Progenitor cell of endocrine pancreas (in vitro differentiated cells): ENCODE measurements at regions not wholly inside any gene's neighbourhood (a gene's known extent, or its start where the extent isn't known, plus 50 kb on each side); places are given as distances from the start of the nearest gene placed in this dataset.

ENCODE experiments used
- DNase-seq: peaks from one replicate; pipeline ENCODE4 v3.0.0; 2021; ENCODE audit warnings: low spot score; ENCODE audit not compliant: unreplicated experiment
- H3K27ac Mint-ChIP-seq: 2 replicates; pipeline ENCODE4 v1.8.0; 2021; ENCODE audit warnings: mild to moderate bottlenecking, moderate library complexity, mixed read lengths
- H3K27me3 Mint-ChIP-seq: 2 replicates; pipeline ENCODE4 v1.8.0; 2021; ENCODE audit warnings: mixed read lengths
- H3K36me3 Mint-ChIP-seq: 2 replicates; pipeline ENCODE4 v1.8.0; 2022; ENCODE audit warnings: mixed read lengths; ENCODE audit not compliant: insufficient read depth
- H3K4me1 Mint-ChIP-seq: 2 replicates; pipeline ENCODE4 v1.8.0; 2021; ENCODE audit warnings: low read depth, mixed read lengths
- H3K4me3 Mint-ChIP-seq: 2 replicates; pipeline ENCODE4 v1.8.0; 2021; ENCODE audit warnings: low read depth, mild to moderate bottlenecking, moderate library complexity, mixed read lengths
- H3K9me3 Mint-ChIP-seq: 2 replicates; pipeline ENCODE4 v1.8.0; 2021; ENCODE audit warnings: low read depth, mixed read lengths
- TF ChIP-seq, protein P1 (sequence below): fragments of 200-600 bp; sonication (generic); IDR thresholded peaks from one replicate; pipeline ENCODE4 v1.5.0; 2021; ENCODE audit warnings: antibody characterized with exemption, mild to moderate bottlenecking; ENCODE audit not compliant: unreplicated experiment

DNA sequence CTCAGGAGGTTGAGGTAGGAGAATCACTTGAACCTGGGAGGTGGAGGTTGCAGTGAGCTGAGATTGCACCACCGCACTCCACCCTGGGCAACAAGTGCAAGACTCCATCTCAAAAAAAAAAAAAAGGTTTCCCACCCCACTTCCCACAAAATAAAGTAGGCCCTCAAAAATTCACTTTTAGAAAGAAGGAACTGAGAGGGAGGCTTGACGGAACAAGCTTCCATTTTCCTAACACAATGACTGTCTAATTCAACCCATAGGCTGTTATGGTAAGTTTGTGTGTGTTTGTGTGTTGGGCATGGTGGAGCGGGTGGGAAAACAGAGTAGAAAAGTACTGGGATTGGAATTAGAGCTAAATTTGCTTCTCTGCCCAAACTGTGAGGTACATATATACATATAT lies 98.4 kb upstream of the MAN1A1 start:
- Mint-ChIP-seq H3K27me3 (no peaks in the 10 kb centered on the region), H3K9me3 (peaks cover 3% of the 10 kb centered on the region), H3K36me3 (peaks cover 2% of the 10 kb centered on the region), H3K4me1 (peaks cover 4% of the 10 kb centered on the region), H3K4me3 (no peak overlapping the region), H3K27ac (no peak overlapping the region)
- no peak for DNase-seq
- TF ChIP-seq, protein P1, sequence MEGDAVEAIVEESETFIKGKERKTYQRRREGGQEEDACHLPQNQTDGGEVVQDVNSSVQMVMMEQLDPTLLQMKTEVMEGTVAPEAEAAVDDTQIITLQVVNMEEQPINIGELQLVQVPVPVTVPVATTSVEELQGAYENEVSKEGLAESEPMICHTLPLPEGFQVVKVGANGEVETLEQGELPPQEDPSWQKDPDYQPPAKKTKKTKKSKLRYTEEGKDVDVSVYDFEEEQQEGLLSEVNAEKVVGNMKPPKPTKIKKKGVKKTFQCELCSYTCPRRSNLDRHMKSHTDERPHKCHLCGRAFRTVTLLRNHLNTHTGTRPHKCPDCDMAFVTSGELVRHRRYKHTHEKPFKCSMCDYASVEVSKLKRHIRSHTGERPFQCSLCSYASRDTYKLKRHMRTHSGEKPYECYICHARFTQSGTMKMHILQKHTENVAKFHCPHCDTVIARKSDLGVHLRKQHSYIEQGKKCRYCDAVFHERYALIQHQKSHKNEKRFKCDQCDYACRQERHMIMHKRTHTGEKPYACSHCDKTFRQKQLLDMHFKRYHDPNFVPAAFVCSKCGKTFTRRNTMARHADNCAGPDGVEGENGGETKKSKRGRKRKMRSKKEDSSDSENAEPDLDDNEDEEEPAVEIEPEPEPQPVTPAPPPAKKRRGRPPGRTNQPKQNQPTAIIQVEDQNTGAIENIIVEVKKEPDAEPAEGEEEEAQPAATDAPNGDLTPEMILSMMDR, result no peak

- no peak overlapping the region for H3K27ac Mint-ChIP-seq
Measured at GRCh38 chr6:119446609-119447008, 97.0 kb upstream of the MAN1A1 start.

GRCh38 chr6:119446115-119446554 lies 96.6 kb upstream of the MAN1A1 start:
- no peak overlapping the region for H3K4me3 Mint-ChIP-seq
- H3K27ac Mint-ChIP-seq, result no peak overlapping the region
- no peaks in the 10 kb centered on the region for H3K27me3 Mint-ChIP-seq
- H3K9me3 Mint-ChIP-seq, result peaks cover 6% of the 10 kb centered on the region
- peaks cover 4% of the 10 kb centered on the region for H3K36me3 Mint-ChIP-seq
- DNase-seq, result no peak
- TF ChIP-seq, protein P1, result no peak
- peaks cover 4% of the 10 kb centered on the region for H3K4me1 Mint-ChIP-seq

More at GRCh38 chr6:119446609-119447008, 97.0 kb upstream of the MAN1A1 start:
- Mint-ChIP-seq H3K27me3 (no peaks in the 10 kb centered on the region), H3K9me3 (peaks cover 6% of the 10 kb centered on the region), H3K4me3 (no peak overlapping the region), H3K4me1 (peaks cover 4% of the 10 kb centered on the region), H3K36me3 (peaks cover 4% of the 10 kb centered on the region)
- TF ChIP-seq, protein P1, result no peak
- no peak for DNase-seq

GRCh38 chr6:119445666-119446065 lies 96.1 kb upstream of the MAN1A1 start:
- Mint-ChIP-seq H3K36me3 (peaks cover 4% of the 10 kb centered on the region), H3K4me3 (no peak overlapping the region), H3K9me3 (peaks cover 6% of the 10 kb centered on the region), H3K4me1 (peaks cover 4% of the 10 kb centered on the region), H3K27ac (no peak overlapping the region), H3K27me3 (no peaks in the 10 kb centered on the region)
- DNase-seq, result no peak
- TF ChIP-seq, protein P1, result no peak

DNA sequence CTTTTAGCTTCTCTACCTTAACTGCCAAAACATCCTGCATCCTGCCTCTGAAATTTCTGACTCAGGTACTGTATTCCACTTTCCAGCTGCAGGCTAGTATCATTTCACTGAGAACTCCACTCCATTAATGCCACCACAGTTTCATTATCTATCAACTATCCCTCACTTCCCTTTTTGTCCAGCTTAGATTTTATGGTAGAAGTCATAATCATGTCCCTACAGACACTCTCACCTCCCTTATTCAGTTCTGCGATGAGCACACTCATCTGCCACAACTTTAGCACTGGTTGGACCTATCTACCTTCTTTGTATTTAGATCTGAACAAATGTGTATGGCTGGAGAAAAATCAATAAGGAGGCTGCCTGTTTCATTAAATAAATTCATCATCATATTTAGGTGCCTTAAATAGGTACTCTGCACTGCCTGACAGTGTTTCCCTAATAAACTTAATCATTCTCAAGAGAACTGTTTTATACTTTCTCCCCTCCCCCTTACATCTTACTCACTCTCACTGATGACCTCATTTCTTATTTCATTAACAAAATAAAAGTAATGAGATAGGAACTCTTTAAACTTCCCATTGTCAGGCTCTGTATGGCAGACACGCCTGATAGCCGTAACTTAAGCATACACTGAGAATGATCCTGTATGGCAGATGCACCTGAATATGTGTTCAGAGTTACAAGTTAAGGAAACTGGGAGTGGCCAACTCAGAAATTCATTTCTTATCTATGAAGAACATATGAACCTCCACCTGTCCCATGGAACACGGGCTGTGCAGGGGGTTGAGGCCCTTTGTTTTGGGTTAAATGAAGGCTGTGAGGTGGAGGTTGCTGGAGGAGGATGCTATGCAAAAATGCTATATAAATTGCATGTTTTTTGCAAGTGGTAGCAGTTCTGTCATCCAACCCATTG lies 95.3 kb upstream of the MAN1A1 start:
- Mint-ChIP-seq H3K9me3 (peaks cover 6% of the 10 kb centered on the region), H3K27me3 (no peaks in the 10 kb centered on the region), H3K4me3 (no peak overlapping the region), H3K4me1 (peaks cover 2% of the 10 kb centered on the region), H3K36me3 (peaks cover 4% of the 10 kb centered on the region), H3K27ac (no peak overlapping the region)
- no peak for DNase-seq
- TF ChIP-seq, protein P1, result no peak
